GM18909 (cell line): ENCODE measurements at regions not wholly inside any gene's neighbourhood (a gene's known extent, or its start where the extent isn't known, plus 50 kb on each side); places are given as distances from the start of the nearest gene placed in this dataset.
A peak's percentile ranks its signal among the peaks of the same experiment; 100 is the strongest.

Experiments used
- ATAC-seq: cut with Tn5 transposase; IDR thresholded peaks from one replicate; pipeline ENCODE4 v1.9.1; 2021; ENCODE audit warnings: mild to moderate bottlenecking; ENCODE audit not compliant: unreplicated experiment, poor library complexity

DNA sequence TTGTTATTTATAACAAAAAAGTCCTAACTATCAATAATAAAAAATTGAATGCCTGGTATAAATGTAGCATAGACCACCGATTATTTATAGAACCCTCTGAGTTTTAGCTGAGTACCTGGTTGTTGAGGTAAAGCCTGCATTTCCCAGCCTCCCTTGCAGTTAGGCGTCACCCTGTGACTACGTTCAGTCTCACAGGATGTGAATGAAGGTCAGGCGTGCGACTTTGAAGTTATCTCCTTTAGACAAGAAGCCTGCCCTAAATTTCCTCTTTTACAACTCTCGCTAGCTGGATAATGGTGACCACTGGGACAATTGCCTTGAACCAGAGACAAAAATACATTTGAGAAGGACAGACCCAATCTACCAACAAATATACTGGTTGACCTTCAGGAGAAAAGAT is 67.5 kb upstream of the TES start:
- ATAC-seq, result no peak

DNA sequence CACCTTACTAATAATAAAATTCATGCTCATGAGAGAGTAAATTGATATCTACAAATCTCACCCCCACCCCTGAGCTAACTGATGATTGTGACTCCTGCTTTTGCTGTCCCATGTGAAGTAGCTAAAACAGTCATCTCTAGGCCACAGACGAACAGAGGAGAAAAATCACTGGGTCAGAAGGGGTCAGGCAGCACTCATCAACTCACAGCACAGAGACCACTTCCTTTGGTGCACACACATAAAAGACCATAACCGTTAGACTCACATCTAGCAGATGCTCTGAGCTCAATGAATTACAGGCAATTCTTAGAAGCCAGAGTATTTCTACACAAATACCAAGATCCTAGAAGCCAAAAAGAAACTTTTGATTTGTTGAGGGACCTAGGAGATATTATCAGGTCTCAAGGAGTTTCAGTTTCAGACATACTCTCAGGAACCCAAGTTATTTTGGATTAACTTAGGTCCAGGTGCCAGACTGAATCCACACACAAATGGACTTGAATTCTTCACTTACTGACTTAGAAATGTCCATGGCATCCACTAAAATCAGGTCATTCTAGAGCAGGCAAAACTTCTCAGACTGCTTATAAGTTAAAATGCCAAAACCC is 65.0 kb upstream of the TES start:
- ATAC-seq, result peak; percentile 90

DNA sequence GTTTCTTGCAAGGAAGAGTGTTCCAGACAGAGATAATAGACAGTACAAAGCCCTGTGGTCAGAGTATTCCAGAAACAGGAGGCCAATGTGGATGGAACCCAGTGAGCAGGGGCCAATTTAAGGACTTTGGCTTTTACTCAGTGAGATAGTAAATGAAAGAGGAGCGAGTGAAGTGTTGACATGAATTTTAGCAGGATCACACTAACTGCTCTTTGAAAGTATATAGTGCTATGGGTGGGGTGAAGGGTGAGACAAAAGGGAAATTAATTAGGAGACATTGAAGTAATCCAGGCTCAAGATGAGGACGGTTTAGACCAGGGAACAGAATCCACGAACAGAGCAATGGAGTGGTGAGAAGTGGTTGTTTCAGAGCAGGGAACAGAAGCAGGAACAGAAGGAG is 62.2 kb upstream of the TES start:
- ATAC-seq, result no peak

DNA sequence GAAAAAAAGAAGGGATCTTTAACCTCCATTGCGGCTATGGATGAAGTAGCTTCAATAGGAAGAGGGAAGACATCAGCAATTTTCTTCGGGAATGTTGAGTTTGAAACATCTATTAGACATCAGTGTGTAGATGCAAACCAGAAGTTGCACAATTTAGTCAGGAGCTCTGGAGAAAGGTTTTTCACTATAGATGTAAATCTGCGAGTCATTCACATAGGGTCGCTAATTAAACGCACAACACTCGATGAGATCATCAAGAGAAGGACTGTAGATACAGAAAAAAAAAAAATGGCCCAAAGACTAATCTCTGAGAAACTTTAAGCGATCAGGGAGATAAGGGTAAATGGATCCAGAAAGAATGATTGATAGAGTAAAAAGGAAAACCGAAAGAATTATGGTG is 61.7 kb upstream of the TES start:
- ATAC-seq, result no peak

DNA sequence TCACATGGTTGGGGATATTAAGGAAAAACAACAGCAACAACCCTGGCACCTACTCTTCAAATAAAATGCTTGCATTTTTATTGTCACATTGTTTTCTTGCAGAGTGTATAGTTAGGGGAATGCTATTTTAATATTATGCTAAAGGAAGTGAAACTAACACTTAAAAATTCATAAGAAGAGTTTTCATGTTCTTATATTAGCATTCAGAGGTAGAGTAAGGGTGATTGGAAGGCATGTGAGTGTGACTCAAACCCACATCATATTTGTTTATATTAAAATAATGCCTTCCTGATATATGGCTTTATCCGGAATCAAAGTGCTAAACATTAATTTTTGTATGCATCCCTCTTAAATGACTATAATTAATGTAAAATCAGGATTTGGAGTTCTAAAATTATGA is 59.8 kb upstream of the TES start:
- ATAC-seq, result peak; percentile 96

DNA sequence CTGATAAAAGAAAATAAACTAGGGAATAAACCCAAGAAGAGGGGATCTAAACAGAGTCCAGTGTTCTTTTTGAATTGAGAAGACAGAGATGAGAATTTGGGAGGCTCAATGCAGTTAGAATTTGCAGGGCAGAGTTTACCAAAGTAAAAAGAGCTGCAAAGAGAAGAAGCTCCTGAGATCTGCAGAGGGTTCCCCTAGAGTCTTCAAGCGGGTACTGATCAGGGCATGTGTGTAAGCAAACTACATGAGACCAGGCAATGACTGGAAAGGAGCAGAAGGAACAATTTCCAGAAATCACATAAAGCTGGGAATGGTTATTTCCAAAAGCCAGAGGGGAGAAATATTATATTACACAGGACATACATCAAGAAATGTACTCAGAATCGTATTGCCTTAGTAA is 58.1 kb upstream of the TES start:
- no peak for ATAC-seq

DNA sequence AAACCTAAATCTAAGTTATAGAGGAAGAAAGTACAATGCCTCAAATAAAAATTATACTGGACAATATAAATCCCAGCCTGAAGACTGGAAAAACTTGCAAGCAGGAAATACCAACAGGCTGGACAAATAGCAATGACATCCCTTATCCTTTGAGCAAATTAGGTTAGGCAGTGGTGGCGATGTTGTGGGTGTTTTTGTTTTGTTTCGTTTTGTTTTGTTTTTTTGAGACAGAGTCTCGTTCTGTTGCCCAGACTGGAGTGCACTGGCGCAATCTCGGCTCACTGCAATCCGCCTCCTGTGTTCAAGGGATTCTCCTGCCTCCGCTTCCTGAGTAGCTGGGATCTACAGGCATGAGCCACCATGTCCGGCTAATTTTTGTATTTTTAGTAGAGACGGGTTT is 57.3 kb upstream of the TES start:
- no peak for ATAC-seq

DNA sequence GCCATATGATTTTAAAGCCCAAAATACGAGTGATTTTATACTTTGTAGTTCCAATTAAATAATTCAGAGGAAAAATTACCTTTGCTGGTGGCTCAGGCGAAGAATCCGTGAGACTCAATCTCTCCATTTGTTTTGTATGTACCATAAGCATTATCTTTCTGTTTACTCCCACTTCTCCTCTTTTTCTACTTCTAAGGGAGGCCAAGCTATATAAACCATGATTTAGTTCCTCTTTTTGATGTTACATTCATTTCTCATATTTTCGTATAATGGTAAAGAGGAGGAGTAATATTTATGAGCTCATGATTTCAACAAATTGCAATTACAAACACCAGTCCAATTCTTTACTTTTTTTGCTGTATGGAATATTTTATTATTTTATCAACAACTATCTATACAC is 50.6 kb upstream of the TES start:
- ATAC-seq, result no peak
